RWPE2 (cell line): ENCODE measurements at regions not wholly inside any gene's neighbourhood (a gene's known extent, or its start where the extent isn't known, plus 50 kb on each side); places are given as distances from the start of the nearest gene placed in this dataset.

Experiments used
- ATAC-seq: fragments of 200-7000 bp; cut with Tn5 transposase; 3 replicates; pipeline ENCODE4 v1.9.1; 2021; ENCODE audit warnings: low read depth
- DNase-seq: peaks from one replicate; pipeline ENCODE4 v3.0.0-alpha.2; 2020; ENCODE audit warnings: low spot score
- H3K27ac ChIP-seq: fragments of 450-650 bp; 2 replicates; pipeline ENCODE4 v1.5.1; 2017; ENCODE audit warnings: mild to moderate bottlenecking; ENCODE audit not compliant: poor library complexity, severe bottlenecking
- H3K27me3 ChIP-seq: fragments of 250-450 bp; sonication (Bioruptor Pico); 2 replicates; pipeline ENCODE4 v1.5.1; 2021; ENCODE audit warnings: mild to moderate bottlenecking, moderate library complexity; ENCODE audit not compliant: insufficient read depth, poor library complexity, severe bottlenecking
- H3K36me3 ChIP-seq: fragments of 250-450 bp; sonication (Bioruptor Pico); 2 replicates; pipeline ENCODE4 v1.5.1; 2020; ENCODE audit warnings: low read depth, mild to moderate bottlenecking, moderate library complexity
- H3K4me1 ChIP-seq: fragments of 250-450 bp; sonication (Bioruptor Pico); 2 replicates; pipeline ENCODE4 v1.5.1; 2021; ENCODE audit warnings: mild to moderate bottlenecking, moderate library complexity; ENCODE audit not compliant: insufficient read depth, poor library complexity, severe bottlenecking
- H3K4me3 ChIP-seq: fragments of 250-450 bp; sonication (Bioruptor Pico); 2 replicates; pipeline ENCODE4 v1.5.1; 2021; ENCODE audit warnings: mild to moderate bottlenecking, moderate library complexity; ENCODE audit not compliant: severe bottlenecking
- H3K9me3 ChIP-seq: fragments of 250-450 bp; sonication (Bioruptor Pico); 2 replicates; pipeline ENCODE4 v1.5.1; 2021; ENCODE audit warnings: mild to moderate bottlenecking, moderate library complexity; ENCODE audit not compliant: severe bottlenecking
- TF ChIP-seq, protein P1 (sequence below): fragments of 450-650 bp; IDR thresholded peaks from one replicate; pipeline ENCODE4 v1.5.1; 2017; ENCODE audit warnings: mild to moderate bottlenecking, moderate library complexity; ENCODE audit not compliant: poor library complexity, severe bottlenecking

DNA sequence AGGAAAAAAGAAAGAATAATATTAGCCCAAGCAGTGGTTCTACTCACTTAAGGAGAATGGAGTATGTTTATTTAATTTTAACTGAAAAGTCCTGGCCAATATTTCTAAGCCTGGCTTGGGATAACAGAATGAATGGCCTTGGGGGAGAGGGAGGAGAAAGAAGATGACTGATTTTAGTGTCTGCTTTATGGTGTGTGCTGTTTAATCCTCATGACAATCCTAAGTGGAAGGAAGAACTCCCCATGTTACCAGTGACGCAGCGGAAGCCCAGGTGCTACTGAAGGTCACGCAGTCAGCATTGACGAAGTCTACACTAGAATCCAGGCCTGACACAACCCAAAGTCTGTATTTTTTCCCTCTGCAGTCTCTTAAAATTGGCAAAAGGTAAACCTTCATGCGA lies 50.5 kb downstream of the PALM2AKAP2 start:
- Histone ChIP-seq H3K27me3 (no peaks in the 10 kb centered on the region), H3K4me3 (no peak overlapping the region), H3K4me1 (no peaks in the 10 kb centered on the region), H3K27ac (no peak overlapping the region), H3K36me3 (no peaks in the 10 kb centered on the region), H3K9me3 (no peaks in the 10 kb centered on the region)
- TF ChIP-seq, protein P1, sequence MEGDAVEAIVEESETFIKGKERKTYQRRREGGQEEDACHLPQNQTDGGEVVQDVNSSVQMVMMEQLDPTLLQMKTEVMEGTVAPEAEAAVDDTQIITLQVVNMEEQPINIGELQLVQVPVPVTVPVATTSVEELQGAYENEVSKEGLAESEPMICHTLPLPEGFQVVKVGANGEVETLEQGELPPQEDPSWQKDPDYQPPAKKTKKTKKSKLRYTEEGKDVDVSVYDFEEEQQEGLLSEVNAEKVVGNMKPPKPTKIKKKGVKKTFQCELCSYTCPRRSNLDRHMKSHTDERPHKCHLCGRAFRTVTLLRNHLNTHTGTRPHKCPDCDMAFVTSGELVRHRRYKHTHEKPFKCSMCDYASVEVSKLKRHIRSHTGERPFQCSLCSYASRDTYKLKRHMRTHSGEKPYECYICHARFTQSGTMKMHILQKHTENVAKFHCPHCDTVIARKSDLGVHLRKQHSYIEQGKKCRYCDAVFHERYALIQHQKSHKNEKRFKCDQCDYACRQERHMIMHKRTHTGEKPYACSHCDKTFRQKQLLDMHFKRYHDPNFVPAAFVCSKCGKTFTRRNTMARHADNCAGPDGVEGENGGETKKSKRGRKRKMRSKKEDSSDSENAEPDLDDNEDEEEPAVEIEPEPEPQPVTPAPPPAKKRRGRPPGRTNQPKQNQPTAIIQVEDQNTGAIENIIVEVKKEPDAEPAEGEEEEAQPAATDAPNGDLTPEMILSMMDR = no peak
- no peak for ATAC-seq
- DNase-seq = no peak

DNA sequence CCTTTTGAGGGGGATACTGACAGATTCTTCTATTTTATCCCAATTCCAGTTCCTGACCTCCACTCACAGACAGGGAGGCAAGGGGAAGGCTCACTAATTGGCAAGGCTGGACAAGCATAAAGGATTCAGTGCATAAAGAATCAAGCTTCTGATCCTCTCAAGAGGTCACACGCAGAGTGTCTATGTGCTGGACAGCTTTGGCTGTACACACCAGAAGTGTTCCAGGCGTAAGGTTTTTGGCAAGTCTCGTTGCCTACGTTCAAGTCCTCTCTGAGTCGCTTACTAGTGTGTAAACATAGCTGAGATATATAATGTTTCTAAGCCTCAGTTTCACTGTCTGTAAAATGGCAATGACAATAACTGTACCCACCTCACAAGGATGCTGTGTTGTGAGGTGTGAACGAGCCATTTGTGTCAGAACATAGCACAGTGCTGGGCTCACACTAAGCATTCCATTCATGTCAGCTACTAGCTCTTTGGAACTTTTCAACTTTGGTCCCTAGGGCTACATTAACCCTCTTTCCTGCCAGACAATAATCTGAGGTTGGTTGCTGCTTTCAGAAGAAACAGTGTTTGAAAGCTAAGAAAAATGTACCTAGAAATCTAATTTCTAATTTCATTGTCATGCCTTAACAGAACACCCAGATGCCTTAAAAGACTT lies 52.1 kb downstream of the PALM2AKAP2 start:
- Histone ChIP-seq H3K36me3 (no peaks in the 10 kb centered on the region), H3K27ac (no peak overlapping the region), H3K27me3 (no peaks in the 10 kb centered on the region), H3K4me1 (no peaks in the 10 kb centered on the region), H3K4me3 (no peak overlapping the region), H3K9me3 (no peaks in the 10 kb centered on the region)
- no peak for ATAC-seq
- no peak for DNase-seq
- TF ChIP-seq, protein P1 = no peak

DNA sequence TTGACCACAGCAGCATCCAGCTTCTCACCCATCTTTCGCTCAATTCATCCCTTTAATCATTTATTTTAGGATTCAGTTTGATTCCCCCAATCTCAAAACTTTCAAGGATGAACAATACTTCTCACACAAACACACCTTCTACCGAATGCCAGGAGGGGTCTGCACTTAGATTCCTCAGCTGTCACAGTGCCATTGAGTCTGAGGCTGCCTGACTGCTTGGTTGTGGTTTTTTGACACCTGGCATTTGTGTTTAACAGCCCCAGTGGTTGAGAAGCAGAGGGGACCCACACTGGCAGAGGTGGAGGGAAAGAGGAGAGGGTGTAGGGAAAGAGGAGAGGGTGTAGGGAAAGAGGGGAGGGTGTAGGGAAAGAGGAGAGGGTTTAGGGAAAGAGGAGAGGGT lies 54.9 kb downstream of the PALM2AKAP2 start:
- Histone ChIP-seq H3K36me3 (no peaks in the 10 kb centered on the region), H3K4me1 (no peaks in the 10 kb centered on the region), H3K9me3 (no peaks in the 10 kb centered on the region), H3K4me3 (no peak overlapping the region), H3K27ac (no peak overlapping the region), H3K27me3 (no peaks in the 10 kb centered on the region)
- TF ChIP-seq, protein P1 = no peak
- DNase-seq (no peak), ATAC-seq (no peak)

DNA sequence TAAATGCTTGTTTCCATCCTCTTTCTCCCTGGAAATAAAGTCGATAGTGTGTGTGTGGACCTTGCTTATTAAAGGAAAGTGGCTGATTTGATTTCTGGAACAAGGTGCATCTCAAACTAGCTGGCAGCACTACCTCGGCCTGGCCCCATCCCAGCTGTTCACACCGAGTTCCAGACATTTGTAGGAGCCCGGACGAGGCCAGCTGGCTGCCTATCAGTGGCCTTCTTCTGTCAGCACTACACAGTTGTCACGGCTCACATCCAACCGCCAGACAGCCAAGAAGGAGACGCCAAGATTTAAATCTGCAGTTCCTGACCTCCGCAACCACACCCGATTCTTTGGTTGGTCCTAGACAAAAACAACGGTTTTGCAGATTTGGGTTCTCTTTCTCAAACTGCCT lies 63.6 kb downstream of the PALM2AKAP2 start:
- Histone ChIP-seq H3K9me3 (no peaks in the 10 kb centered on the region), H3K27me3 (no peaks in the 10 kb centered on the region), H3K4me3 (no peak overlapping the region), H3K27ac (no peak overlapping the region), H3K4me1 (no peaks in the 10 kb centered on the region), H3K36me3 (no peaks in the 10 kb centered on the region)
- no peak for ATAC-seq
- TF ChIP-seq, protein P1 = no peak
- no peak for DNase-seq

DNA sequence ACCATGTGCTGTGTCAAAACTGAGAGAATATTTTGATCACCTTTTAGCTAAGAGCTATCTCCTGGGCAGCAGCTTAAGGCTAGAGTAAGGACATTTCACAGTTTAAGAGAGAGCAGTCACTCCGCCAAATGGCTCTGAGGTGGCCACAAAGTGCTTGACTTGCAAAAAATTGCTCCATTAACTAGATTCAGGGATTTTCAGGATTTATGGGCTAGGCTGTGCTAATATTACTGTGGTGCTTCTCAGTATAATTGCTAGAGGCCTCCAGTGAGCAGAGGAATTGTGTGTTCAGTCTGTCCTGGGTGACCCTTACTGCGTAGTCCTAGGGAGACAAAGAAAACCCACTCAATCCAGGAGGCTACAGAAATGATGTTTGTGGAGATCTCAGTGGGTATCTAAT lies 65.2 kb downstream of the PALM2AKAP2 start:
- TF ChIP-seq, protein P1 = no peak
- no peaks in the 10 kb centered on the region for H3K9me3 ChIP-seq
- no peak for ATAC-seq
- H3K27ac ChIP-seq = no peak overlapping the region
- DNase-seq = no peak
- H3K36me3 ChIP-seq = no peaks in the 10 kb centered on the region
- H3K4me3 ChIP-seq = no peak overlapping the region
- H3K4me1 ChIP-seq = no peaks in the 10 kb centered on the region
- H3K27me3 ChIP-seq = no peaks in the 10 kb centered on the region
